Activated CD4-positive, alpha-beta T cell treated with anti-CD3 and anti-CD28 coated beads, Interleukin-2, amount 10 ng/mL, durations not matched to agents 24 days and 14 days (primary cell): ENCODE measurements at regions not wholly inside any gene's neighbourhood (a gene's known extent, or its start where the extent isn't known, plus 50 kb on each side); places are given as distances from the start of the nearest gene placed in this dataset.

Experiments
- DNase-seq: peaks from one replicate; pipeline ENCODE4 v3.0.0; 2022
- H3K27ac Mint-ChIP-seq: one replicate; pipeline ENCODE4 v1.8.0; 2022; ENCODE audit warnings: mild to moderate bottlenecking, mixed read lengths
- H3K27me3 Mint-ChIP-seq: one replicate; pipeline ENCODE4 v1.8.0; 2022; ENCODE audit warnings: mixed read lengths
- H3K36me3 Mint-ChIP-seq: one replicate; pipeline ENCODE4 v1.8.0; 2022; ENCODE audit warnings: low read depth, mild to moderate bottlenecking, mixed read lengths
- H3K4me1 Mint-ChIP-seq: one replicate; pipeline ENCODE4 v1.8.0; 2021; ENCODE audit warnings: mixed read lengths
- H3K4me3 Mint-ChIP-seq: one replicate; pipeline ENCODE4 v1.8.0; 2022; ENCODE audit warnings: mild to moderate bottlenecking, moderate library complexity, mixed read lengths
- H3K9me3 Mint-ChIP-seq: one replicate; pipeline ENCODE4 v1.8.0; 2021; ENCODE audit warnings: mixed read lengths
- intact Hi-C: fragments of 100-400 bp; cut with micrococcal nuclease; formaldehyde crosslinking; loops from one replicate; pipeline ENCODE4 v1.15.1; 2023

DNA sequence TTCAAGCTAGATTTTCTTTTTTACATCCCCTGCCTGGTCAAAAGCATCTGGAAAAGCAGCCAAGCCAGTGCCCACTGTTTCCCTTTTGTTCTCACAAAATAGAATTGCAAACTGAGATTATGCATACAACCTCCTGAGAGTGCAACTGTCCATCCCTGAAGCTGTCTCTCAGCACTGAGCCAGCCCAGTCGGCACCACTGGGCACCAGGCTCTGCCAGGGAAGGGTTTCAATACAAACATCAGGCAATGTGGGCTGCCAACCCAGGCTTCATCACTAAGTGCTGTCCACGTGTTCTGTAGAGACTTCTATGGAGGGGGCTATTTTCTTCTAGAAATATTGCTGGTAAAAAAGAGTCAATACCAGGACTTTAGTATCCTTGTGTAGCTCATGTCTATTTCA is 356.3 kb upstream of the TBL1XR1 start:
- Mint-ChIP-seq H3K36me3 (no peaks in the 10 kb centered on the region), H3K27me3 (no peaks in the 10 kb centered on the region), H3K4me3 (no peak overlapping the region), H3K27ac (no peak overlapping the region), H3K9me3 (no peaks in the 10 kb centered on the region), H3K4me1 (peaks cover 20% of the 10 kb centered on the region)
- intact Hi-C loops, result no loop called here
- no peak for DNase-seq

DNA sequence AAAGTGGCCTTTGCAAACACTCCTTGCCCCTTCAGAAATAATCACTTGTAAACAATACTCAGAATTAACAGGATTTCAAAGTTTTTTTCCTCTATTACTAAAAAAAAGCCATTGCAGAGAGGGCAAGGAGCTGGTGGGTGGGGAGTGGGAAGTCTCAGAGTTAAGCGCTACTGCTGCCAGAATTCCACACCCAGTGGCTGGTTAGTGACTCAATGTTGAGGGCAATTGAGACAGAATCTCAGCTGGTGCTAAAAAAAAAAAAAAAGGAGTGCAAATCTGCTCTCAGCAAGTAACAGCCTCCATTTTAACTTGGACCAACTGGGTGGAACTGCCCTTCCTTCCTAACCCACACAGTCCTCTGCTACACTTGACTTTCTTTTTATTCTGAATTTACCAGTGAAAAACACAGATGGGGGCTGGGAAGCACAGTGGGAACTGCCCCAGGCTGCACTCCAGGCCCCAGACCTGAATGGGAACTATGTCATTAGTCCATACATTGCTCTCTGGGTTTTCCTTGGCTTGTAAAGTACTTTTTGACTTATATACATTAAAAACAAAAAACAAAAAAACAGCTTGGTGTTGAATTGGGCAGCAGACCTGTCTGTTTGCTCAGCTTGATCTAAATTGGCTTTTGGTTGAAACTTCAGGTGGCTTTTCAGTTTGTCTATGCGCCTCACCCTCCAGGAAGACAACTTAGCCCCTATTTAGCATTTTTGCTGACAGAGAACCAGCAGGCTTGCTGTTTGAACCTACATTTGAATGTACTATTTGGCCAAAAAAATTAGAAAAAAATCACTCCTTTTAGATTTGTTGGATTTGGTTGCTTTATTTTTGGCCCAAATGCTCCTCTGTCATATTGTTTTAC is 357.8 kb upstream of the TBL1XR1 start:
- Mint-ChIP-seq H3K4me3 (no peak overlapping the region), H3K27ac (no peak overlapping the region), H3K4me1 (peaks cover 20% of the 10 kb centered on the region), H3K9me3 (no peaks in the 10 kb centered on the region), H3K36me3 (no peaks in the 10 kb centered on the region), H3K27me3 (no peaks in the 10 kb centered on the region)
- no peak for DNase-seq
- intact Hi-C loops, result no loop called here

DNA sequence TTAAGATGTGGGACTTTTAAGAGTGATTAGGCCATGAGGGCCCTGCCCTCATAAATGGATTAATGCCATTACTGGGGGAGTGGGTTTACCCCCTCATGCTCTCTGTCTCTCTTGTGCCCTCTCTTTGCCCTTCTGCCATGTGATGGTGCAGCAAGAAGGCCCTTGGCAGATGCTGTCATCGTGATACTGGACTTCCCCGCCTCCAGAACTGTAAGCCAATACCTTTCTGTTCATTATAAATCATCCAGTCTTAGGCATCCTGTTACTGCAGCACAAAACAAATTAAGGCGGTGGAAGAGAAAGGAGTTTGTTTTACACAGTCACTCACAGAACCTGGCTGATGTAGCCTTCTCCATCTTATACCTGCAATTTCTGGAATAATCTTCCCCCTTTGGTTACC is 360.3 kb upstream of the TBL1XR1 start:
- Mint-ChIP-seq H3K27me3 (no peaks in the 10 kb centered on the region), H3K4me3 (no peak overlapping the region), H3K4me1 (peaks cover 10% of the 10 kb centered on the region), H3K27ac (no peak overlapping the region), H3K9me3 (no peaks in the 10 kb centered on the region), H3K36me3 (no peaks in the 10 kb centered on the region)
- intact Hi-C loops, result no loop called here
- no peak for DNase-seq

DNA sequence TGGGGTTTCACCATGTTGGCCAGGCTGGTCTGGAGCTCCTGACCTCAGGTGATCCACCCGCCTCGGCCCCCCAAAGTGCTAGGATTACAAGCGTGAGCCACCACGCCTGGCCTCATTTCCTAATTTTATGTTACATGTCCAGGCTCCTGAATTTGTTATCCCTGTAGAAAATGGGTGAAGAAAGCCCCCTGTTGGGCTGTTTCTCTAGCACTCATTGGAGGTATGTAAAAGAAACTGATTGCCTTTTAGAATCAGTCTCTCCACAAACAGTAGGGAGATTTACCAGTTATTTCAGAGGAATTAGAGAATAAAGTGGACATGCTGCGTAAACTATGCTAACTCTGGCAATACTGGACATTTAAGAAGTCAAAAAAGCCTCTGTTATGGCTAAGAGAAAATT is 364.1 kb upstream of the TBL1XR1 start:
- H3K4me3 Mint-ChIP-seq, result no peak overlapping the region
- no peak for DNase-seq
- no peaks in the 10 kb centered on the region for H3K9me3 Mint-ChIP-seq
- H3K27me3 Mint-ChIP-seq, result no peaks in the 10 kb centered on the region
- H3K27ac Mint-ChIP-seq, result no peak overlapping the region
- H3K36me3 Mint-ChIP-seq, result no peaks in the 10 kb centered on the region
- H3K4me1 Mint-ChIP-seq, result no peaks in the 10 kb centered on the region
- intact Hi-C loops, result no loop called here

DNA sequence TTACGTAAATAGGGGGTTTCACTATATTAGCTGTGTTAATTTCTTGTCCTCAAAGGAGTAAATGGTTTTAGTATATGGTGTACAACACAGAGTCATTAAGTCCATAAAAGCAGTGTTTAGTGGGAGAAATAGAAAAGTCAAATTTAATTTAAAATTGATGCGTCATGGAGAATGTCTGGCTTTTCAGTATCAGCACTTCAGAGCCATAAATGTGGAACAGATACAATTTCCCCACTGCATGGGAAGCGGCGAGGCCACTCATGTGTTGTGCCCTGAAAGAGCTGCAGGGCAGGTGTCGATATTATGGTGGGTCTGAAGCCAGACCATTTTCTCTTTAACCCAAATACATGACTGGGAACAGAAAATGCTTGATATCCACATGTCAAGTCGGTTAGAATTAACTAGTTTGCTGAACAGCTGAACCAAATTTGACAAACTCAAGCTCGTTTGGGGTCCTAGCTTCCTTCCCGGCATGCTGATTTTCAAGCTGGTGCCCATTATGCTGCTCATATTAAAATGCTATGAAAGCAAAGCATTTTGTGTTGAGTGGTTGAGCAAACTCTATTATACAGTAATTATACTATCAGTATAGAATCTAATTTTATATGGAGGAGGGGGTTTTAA is 364.6 kb upstream of the TBL1XR1 start:
- Mint-ChIP-seq H3K9me3 (no peaks in the 10 kb centered on the region), H3K4me3 (no peak overlapping the region), H3K4me1 (no peaks in the 10 kb centered on the region), H3K27me3 (no peaks in the 10 kb centered on the region), H3K36me3 (no peaks in the 10 kb centered on the region), H3K27ac (no peak overlapping the region)
- intact Hi-C loops, result no loop called here
- DNase-seq, result no peak

DNA sequence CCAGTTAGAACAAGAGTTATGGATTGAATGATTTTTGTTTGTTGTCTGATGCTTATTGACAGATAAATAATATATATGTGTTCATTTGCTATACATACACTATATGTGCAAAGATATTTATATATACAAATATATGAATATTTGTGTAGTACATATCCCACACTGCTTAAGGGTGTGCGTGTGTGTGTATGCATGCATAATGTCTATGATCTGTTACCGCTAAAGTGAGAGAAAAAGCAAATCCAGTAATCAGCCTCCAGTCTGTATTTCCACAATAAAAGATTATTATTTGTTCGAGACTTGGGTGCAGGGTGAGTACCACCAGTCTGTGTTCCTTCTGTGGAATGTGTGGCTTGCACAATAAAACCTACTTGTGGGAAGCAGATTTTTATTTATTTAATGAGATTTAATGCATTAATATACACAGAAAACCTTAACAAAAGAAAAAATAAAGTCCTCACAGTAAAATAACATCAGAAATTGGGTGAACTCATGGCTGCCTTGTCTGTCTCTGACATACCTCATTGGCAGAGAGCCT is 366.0 kb upstream of the TBL1XR1 start:
- Mint-ChIP-seq H3K27ac (no peak overlapping the region), H3K4me1 (no peaks in the 10 kb centered on the region), H3K4me3 (no peak overlapping the region), H3K36me3 (no peaks in the 10 kb centered on the region), H3K9me3 (no peaks in the 10 kb centered on the region), H3K27me3 (no peaks in the 10 kb centered on the region)
- DNase-seq, result no peak
- intact Hi-C loops, result no loop called here

DNA sequence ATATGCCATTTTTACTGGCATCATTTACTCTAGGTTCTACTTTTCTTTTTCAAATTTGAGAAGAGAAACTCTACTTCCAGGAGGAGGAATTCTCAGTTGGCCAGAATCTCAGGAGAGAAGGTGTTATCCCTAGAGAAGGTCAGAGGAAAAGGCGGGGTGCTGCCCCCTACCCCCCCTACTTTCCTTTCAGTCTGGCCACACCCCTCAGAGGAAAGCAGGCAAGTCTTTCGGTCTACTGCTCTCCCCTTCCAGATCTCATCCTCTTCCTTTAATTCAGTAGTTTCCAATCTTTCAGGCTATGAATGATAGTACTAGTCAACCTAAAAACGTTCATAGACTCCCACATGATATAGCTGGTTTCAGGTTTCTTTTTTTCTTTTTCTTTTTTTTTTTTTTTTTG is 366.5 kb upstream of the TBL1XR1 start:
- H3K27me3 Mint-ChIP-seq, result no peaks in the 10 kb centered on the region
- no peaks in the 10 kb centered on the region for H3K36me3 Mint-ChIP-seq
- H3K4me3 Mint-ChIP-seq, result no peak overlapping the region
- no peaks in the 10 kb centered on the region for H3K4me1 Mint-ChIP-seq
- intact Hi-C loops, result no loop called here
- DNase-seq, result no peak
- no peaks in the 10 kb centered on the region for H3K9me3 Mint-ChIP-seq
- no peak overlapping the region for H3K27ac Mint-ChIP-seq

DNA sequence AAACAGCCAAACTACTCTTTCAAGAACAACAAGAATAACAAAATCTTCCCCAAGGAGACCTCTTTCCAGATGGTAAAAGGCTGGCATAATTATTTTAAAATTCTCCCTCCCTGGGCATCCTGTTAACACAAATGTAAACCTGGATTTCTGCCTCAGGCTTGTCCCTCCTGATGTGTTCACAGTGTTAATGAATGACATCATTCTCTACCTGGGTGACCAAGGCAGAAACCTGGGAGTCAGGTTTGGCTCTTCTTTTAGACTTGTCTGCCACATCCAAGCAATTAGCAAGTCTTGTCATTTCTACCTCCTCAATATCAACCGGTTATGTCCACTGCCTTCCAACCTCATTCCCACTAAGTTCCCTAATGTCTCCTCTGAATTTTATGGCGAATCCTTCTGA is 368.7 kb upstream of the TBL1XR1 start:
- intact Hi-C loops, result no loop called here
- DNase-seq, result no peak
- Mint-ChIP-seq H3K4me3 (no peak overlapping the region), H3K4me1 (no peaks in the 10 kb centered on the region), H3K9me3 (no peaks in the 10 kb centered on the region), H3K27ac (no peak overlapping the region), H3K27me3 (no peaks in the 10 kb centered on the region), H3K36me3 (no peaks in the 10 kb centered on the region)

DNA sequence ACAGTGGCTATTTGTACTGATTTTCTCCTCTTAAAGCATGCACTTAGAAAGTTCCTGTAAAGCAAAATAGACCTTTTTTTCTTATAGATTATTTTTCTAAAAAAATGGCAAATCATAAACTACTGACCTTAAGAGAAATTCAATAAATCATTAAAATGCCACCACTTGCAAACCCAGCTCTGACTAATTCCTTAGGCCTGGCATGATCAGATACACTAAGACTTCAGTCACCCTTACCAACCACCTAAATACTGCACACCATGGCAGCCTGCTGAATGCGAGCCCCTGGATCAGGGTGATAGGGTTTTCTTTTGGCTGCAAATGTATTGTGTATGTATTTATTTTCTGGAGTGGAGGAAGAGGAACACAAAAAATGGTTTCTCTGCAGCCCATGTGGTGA is 370.6 kb upstream of the TBL1XR1 start:
- Mint-ChIP-seq H3K4me3 (no peak overlapping the region), H3K27ac (no peak overlapping the region), H3K36me3 (no peaks in the 10 kb centered on the region), H3K27me3 (no peaks in the 10 kb centered on the region), H3K4me1 (no peaks in the 10 kb centered on the region), H3K9me3 (no peaks in the 10 kb centered on the region)
- intact Hi-C loops, result no loop called here
- DNase-seq, result no peak

DNA sequence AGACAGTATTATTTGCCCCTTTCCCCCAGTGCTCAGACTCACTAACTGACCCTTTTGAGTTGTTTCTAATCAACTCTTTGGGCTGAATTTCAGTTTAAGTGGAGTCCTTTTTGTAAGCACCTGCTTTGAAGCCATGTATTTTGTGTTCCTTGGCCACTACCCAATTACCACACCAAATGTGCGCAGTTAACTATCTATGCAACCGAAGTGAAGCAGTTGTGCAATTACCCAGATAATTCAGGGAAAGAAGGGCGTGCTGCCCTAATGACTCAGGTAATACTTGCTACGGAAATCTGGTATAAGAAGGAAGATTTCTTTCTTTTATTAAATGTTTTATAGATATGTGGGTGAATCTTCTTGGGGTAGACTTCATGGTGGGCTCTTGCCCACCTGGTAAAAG is 371.9 kb upstream of the TBL1XR1 start:
- Mint-ChIP-seq H3K9me3 (no peaks in the 10 kb centered on the region), H3K36me3 (no peaks in the 10 kb centered on the region), H3K4me3 (no peak overlapping the region), H3K4me1 (no peaks in the 10 kb centered on the region), H3K27me3 (no peaks in the 10 kb centered on the region), H3K27ac (no peak overlapping the region)
- DNase-seq, result no peak
- intact Hi-C loops, result no loop called here

DNA sequence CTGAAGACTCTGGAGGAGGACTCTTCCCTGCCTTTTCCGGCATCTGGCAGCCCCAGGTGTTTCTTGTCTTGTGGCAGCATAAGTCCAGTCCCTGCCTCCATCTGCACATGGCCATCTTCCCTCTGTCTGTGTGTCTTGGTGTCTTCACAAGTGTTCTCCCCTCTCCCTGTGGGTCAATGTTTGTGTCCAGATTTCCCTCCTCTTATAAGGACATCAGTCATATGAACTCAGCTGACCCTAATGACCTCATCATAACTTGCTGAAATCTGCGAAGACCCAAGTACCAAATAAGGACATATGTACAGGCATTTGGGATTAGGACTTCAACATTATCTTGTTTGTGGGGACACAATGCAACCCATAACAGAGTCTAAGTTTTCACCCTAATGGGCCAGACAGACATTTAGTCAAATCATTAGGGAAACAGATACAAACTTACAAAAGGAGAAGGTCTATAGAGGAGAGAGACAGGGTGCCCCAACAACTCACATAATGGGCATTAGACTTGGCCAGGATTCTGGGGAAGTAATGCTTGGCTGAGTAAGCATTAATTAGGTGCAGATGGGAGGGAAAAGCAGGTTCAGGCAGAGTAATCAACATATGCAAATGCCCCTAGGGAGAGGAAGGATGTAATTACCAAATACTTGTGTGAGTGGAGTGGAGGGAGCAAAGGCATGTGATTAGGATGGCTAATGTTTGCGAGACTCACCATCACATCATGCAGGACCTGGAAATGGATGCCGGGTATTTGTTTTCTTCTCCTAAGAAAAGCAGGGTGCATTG is 372.8 kb upstream of the TBL1XR1 start:
- Mint-ChIP-seq H3K4me1 (no peaks in the 10 kb centered on the region), H3K27me3 (no peaks in the 10 kb centered on the region), H3K4me3 (no peak overlapping the region), H3K9me3 (no peaks in the 10 kb centered on the region), H3K36me3 (no peaks in the 10 kb centered on the region), H3K27ac (no peak overlapping the region)
- no peak for DNase-seq
- intact Hi-C loops, result no loop called here

DNA sequence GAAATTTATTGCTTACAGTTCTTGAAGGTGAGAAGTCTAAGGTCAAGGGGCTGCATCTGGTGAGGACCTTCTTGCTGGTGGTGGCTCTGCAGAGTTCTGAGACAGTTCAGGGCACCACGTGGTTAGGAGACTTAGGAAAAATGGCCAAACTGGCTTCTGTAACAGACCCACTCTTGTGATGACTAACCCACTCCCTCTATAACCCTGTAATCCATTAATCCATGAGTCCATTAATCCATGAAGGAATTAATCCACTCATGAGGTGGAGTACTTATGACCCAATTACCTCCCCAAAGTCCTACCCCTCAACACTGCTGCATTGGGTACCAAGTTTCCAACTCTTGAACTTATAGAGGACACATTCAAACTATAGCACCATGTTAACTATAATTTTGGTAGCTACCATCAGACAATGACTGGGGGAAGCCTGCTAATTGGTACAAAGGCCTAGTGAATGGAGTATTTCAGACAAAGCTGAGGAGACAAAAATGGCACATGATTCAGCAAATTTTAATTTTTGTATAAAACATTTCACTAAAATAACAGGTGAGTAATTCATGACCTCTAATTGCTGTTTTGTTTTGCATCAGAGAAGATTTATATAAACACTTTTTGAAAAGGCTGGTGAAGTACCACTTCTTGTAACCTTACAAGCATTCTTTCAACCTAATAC is 374.1 kb upstream of the TBL1XR1 start:
- Mint-ChIP-seq H3K4me1 (no peaks in the 10 kb centered on the region), H3K27me3 (no peaks in the 10 kb centered on the region), H3K36me3 (no peaks in the 10 kb centered on the region)

DNA sequence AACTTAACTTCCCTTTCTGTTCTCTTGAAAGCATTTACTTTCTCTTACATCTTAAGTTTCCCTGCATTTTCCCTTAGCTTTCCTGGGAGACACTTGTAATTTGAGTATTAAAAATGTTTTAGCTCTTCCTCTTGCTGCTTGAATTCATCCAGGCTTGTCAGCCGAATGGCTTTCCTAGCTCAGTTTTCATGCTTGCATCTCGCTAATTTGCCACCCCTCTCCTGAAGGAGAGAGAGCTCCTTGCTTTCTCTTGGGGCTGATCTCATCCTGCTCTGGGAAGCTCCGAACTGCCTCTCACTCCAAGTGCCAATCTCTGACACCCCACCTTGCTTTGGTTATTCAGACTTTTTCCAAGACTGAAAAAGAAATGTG is 374.6 kb upstream of the TBL1XR1 start:
- DNase-seq, result no peak
- Mint-ChIP-seq H3K36me3 (no peaks in the 10 kb centered on the region), H3K4me1 (no peaks in the 10 kb centered on the region), H3K4me3 (no peak overlapping the region), H3K27me3 (no peaks in the 10 kb centered on the region), H3K27ac (no peak overlapping the region), H3K9me3 (no peaks in the 10 kb centered on the region)
- intact Hi-C loops, result no loop called here

More for the DNA sequence above, 374.1 kb upstream of the TBL1XR1 start:
- H3K9me3 Mint-ChIP-seq, result no peaks in the 10 kb centered on the region
- DNase-seq, result no peak
- no peak overlapping the region for H3K27ac Mint-ChIP-seq
- intact Hi-C loops, result no loop called here
- no peak overlapping the region for H3K4me3 Mint-ChIP-seq
